HEK293T (cell line): ENCODE measurements at regions not wholly inside any gene's neighbourhood (a gene's known extent, or its start where the extent isn't known, plus 50 kb on each side); places are given as distances from the start of the nearest gene placed in this dataset.

Experiments
- BHLHE40 ChIP-seq: fragments of 450-650 bp; IDR thresholded peaks from 2 replicates; pipeline ENCODE4 v1.6.1; 2016; ENCODE audit warnings: mild to moderate bottlenecking, moderate library complexity, borderline replicate concordance
- SUZ12 ChIP-seq: fragments of 450-650 bp; IDR thresholded peaks from 2 replicates; pipeline ENCODE4 v1.6.1; 2016; ENCODE audit warnings: mild to moderate bottlenecking

GRCh38 chr3:154602241-154602640, 172.3 kb upstream of the GPR149 start:
- TF ChIP-seq BHLHE40 (no peak), SUZ12 (no peak)
